ENCODE measurements at regions not wholly inside any gene's neighbourhood (a gene's known extent, or its start where the extent isn't known, plus 50 kb on each side); places are given as distances from the start of the nearest gene placed in this dataset.

- TF ChIP-seq TAF1 (conservative IDR thresholded peaks at IDR 0.05), result no peak
- TF ChIP-seq GABPA (IDR thresholded peaks at IDR 0.05 in 1 of 2, conservative IDR thresholded peaks at IDR 0.05 in 1 of 2), result no peak
- TF ChIP-seq CTCF (IDR thresholded peaks at IDR 0.05; ENCODE audit: low read depth, low read length, missing input control), result no peak
- TF ChIP-seq ATF3 (IDR thresholded peaks at IDR 0.05), result no peak
Measured at GRCh38 chr7:110119883-110120581, 970.9 kb upstream of the LRRN3 start.

Measured in liver (tissue), 3 donors.